SU-DHL-6 (cell line): ENCODE measurements at regions not wholly inside any gene's neighbourhood (a gene's known extent, or its start where the extent isn't known, plus 50 kb on each side); places are given as distances from the start of the nearest gene placed in this dataset.

ENCODE experiments used
- H2AFZ ChIP-seq: fragments of 200-600 bp; sonication (generic); 2 replicates; pipeline ENCODE4 v1.6.1; 2014; ENCODE audit warnings: low read depth, mild to moderate bottlenecking, moderate library complexity, mixed read lengths, antibody characterized with exemption, low read length; ENCODE audit not compliant: severe bottlenecking
- H3F3A ChIP-seq: fragments of 200-600 bp; shearing (Covaris generic); 2 replicates; pipeline ENCODE4 v1.6.0; 2016; ENCODE audit warnings: antibody characterized with exemption, mild to moderate bottlenecking; ENCODE audit not compliant: insufficient read depth
- H3K27ac ChIP-seq: fragments of 200-600 bp; sonication (generic); 2 replicates; pipeline ENCODE4 v1.5.1; 2016; ENCODE audit warnings: low read depth, mild to moderate bottlenecking, low read length, moderate library complexity, mixed read lengths
- H3K27me3 ChIP-seq: fragments of 200-600 bp; sonication (generic), shearing (Covaris generic); 2 replicates; pipeline ENCODE4 v1.6.0; 2014; ENCODE audit warnings: mild to moderate bottlenecking, low read length
- H3K36me3 ChIP-seq: fragments of 200-600 bp; sonication (generic); 2 replicates; pipeline ENCODE4 v1.6.1; 2014; ENCODE audit warnings: mild to moderate bottlenecking, low read length, mixed read lengths
- H3K4me2 ChIP-seq: fragments of 300-600, 200-600 bp; shearing (Covaris generic), sonication (generic); 2 replicates; pipeline ENCODE4 v1.6.0; 2014; ENCODE audit warnings: low read length, low read depth, mild to moderate bottlenecking; ENCODE audit not compliant: poor library complexity, severe bottlenecking
- H3K4me3 ChIP-seq: fragments of 200-600 bp; sonication (generic); 2 replicates; pipeline ENCODE4 v1.5.1; 2014; ENCODE audit warnings: antibody characterized with exemption, low read length, mild to moderate bottlenecking, mixed read lengths; ENCODE audit not compliant: insufficient read depth, poor library complexity, severe bottlenecking
- H3K79me2 ChIP-seq: fragments of 200-600 bp; sonication (generic); 2 replicates; pipeline ENCODE4 v1.6.1; 2014; ENCODE audit warnings: mild to moderate bottlenecking, low read length, moderate library complexity; ENCODE audit not compliant: insufficient read depth
- H3K9ac ChIP-seq: fragments of 200-600 bp; sonication (generic); 2 replicates; pipeline ENCODE4 v1.7.0; 2014; ENCODE audit warnings: mild to moderate bottlenecking, low read length
- H3K9me2 ChIP-seq: fragments of 200-600 bp; sonication (generic); replicated peaks from 2 replicates; pipeline ENCODE4 v1.6.1; 2014; ENCODE audit warnings: low read length; ENCODE audit not compliant: insufficient read depth
- H3K9me3 ChIP-seq: fragments of 200-600 bp; sonication (generic); 2 replicates; pipeline ENCODE4 v1.6.1; 2014; ENCODE audit warnings: low read length, mixed read lengths; ENCODE audit not compliant: insufficient read depth
- H4K20me1 ChIP-seq: fragments of 200-600 bp; sonication (generic); 2 replicates; pipeline ENCODE4 v1.6.1; 2014; ENCODE audit warnings: low read depth, mild to moderate bottlenecking, antibody characterized with exemption, low read length, moderate library complexity, mixed read lengths
- EZH2phosphoT487 ChIP-seq: fragments of 200-600 bp; sonication (generic), shearing (Covaris generic); conservative IDR thresholded peaks from 2 replicates; pipeline ENCODE4 v1.6.1; 2018; ENCODE audit warnings: mild to moderate bottlenecking, antibody characterized with exemption, low read length, moderate library complexity, mixed read lengths
- TF ChIP-seq, protein P1 (sequence below): fragments of 200-600 bp; sonication (generic); IDR thresholded peaks from one replicate; pipeline ENCODE4 v1.5.1; 2017; ENCODE audit warnings: antibody characterized with exemption, mild to moderate bottlenecking, low read length, moderate library complexity; ENCODE audit not compliant: insufficient read depth, poor library complexity, severe bottlenecking

- no peaks in the 10 kb centered on the region for H3K79me2 ChIP-seq
- H3K9me2 ChIP-seq, result no peaks in the 10 kb centered on the region
- H3F3A ChIP-seq, result no peaks in the 10 kb centered on the region
- H3K27ac ChIP-seq, result no peak overlapping the region
- H2AFZ ChIP-seq, result no peak overlapping the region
- no peak overlapping the region for H3K4me3 ChIP-seq
- no peaks in the 10 kb centered on the region for H3K36me3 ChIP-seq
- no peak overlapping the region for H3K4me2 ChIP-seq
- H4K20me1 ChIP-seq, result no peaks in the 10 kb centered on the region
- no peaks in the 10 kb centered on the region for H3K27me3 ChIP-seq
- no peak overlapping the region for H3K9ac ChIP-seq
- H3K9me3 ChIP-seq, result no peaks in the 10 kb centered on the region
- no peak for TF ChIP-seq EZH2phosphoT487
- TF ChIP-seq, protein P1, sequence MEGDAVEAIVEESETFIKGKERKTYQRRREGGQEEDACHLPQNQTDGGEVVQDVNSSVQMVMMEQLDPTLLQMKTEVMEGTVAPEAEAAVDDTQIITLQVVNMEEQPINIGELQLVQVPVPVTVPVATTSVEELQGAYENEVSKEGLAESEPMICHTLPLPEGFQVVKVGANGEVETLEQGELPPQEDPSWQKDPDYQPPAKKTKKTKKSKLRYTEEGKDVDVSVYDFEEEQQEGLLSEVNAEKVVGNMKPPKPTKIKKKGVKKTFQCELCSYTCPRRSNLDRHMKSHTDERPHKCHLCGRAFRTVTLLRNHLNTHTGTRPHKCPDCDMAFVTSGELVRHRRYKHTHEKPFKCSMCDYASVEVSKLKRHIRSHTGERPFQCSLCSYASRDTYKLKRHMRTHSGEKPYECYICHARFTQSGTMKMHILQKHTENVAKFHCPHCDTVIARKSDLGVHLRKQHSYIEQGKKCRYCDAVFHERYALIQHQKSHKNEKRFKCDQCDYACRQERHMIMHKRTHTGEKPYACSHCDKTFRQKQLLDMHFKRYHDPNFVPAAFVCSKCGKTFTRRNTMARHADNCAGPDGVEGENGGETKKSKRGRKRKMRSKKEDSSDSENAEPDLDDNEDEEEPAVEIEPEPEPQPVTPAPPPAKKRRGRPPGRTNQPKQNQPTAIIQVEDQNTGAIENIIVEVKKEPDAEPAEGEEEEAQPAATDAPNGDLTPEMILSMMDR, result no peak
These were observed 194.8 kb upstream of the MRPS30 start for GRCh38 chr5:44613936-44614335.

DNA sequence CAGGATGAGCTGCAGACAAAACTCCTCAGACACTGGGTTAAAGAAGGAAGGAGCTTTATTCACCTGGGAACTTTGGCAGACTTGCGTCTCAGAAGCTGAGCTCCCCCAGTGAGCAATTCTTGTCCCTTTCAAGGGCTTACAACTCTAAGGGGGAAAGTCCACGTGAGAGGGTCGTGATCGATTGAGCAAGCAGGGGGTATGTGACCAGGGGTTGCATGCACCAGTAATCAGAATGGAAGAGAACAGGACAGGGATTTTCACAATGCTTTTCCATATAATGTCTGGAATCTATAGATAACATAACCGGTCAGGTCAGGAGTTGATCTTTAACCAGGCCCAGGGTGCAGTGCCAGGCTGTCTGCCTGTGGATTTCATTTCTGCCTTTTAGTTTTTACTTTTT, 202.8 kb upstream of the MRPS30 start:
- H3K27me3 ChIP-seq, result no peaks in the 10 kb centered on the region
- no peaks in the 10 kb centered on the region for H3K9me2 ChIP-seq
- no peaks in the 10 kb centered on the region for H4K20me1 ChIP-seq
- H3K4me2 ChIP-seq, result no peak overlapping the region
- H3K9ac ChIP-seq, result no peak overlapping the region
- no peaks in the 10 kb centered on the region for H3K9me3 ChIP-seq
- no peak overlapping the region for H3K27ac ChIP-seq
- no peak for TF ChIP-seq EZH2phosphoT487
- TF ChIP-seq, protein P1, result no peak
- H2AFZ ChIP-seq, result no peak overlapping the region
- no peaks in the 10 kb centered on the region for H3K79me2 ChIP-seq
- H3K36me3 ChIP-seq, result no peaks in the 10 kb centered on the region
- no peaks in the 10 kb centered on the region for H3F3A ChIP-seq
- no peak overlapping the region for H3K4me3 ChIP-seq

- H2AFZ ChIP-seq, result no peak overlapping the region
These were observed 205.1 kb upstream of the MRPS30 start for GRCh38 chr5:44603496-44604272.

More at GRCh38 chr5:44603496-44604272, 205.1 kb upstream of the MRPS30 start:
- Histone ChIP-seq H3K79me2 (no peaks in the 10 kb centered on the region), H3K27ac (no peak overlapping the region), H3K36me3 (no peaks in the 10 kb centered on the region), H3F3A (no peaks in the 10 kb centered on the region), H3K9ac (no peak overlapping the region), H3K9me3 (no peaks in the 10 kb centered on the region), H4K20me1 (no peaks in the 10 kb centered on the region), H3K4me3 (no peak overlapping the region), H3K27me3 (no peaks in the 10 kb centered on the region), H3K9me2 (no peaks in the 10 kb centered on the region), H3K4me2 (no peak overlapping the region)
- TF ChIP-seq, protein P1, result no peak
- no peak for TF ChIP-seq EZH2phosphoT487
